ENCODE measurements at regions not wholly inside any gene's neighbourhood (a gene's known extent, or its start where the extent isn't known, plus 50 kb on each side); places are given as distances from the start of the nearest gene placed in this dataset.

GRCh38 chr1:237962985-237963384 is 72.3 kb upstream of the ZP4 start:
- no peaks in the 10 kb centered on the region for H3K36me3 ChIP-seq (ENCODE audit: insufficient read depth, low read length)
- no peak overlapping the region for H3K4me2 ChIP-seq (ENCODE audit: low read length)
- H3K79me2 ChIP-seq (replicated peaks; ENCODE audit: insufficient read depth, low read length), result no peaks in the 10 kb centered on the region
- no peak overlapping the region for H3K9ac ChIP-seq (ENCODE audit: low read length)
- no peaks in the 10 kb centered on the region for H3K9me3 ChIP-seq (ENCODE audit: low read length)
- no peak overlapping the region for H2AFZ ChIP-seq (ENCODE audit: low read depth, low read length)
- H4K20me1 ChIP-seq (ENCODE audit: insufficient read depth), result no peaks in the 10 kb centered on the region
- no peak overlapping the region for H3K4me3 ChIP-seq (ENCODE audit: low read length)
- H3K27ac ChIP-seq (ENCODE audit: low read length), result no peak overlapping the region
- no peaks in the 10 kb centered on the region for H3F3A ChIP-seq (ENCODE audit: insufficient read depth, low read length, poor library complexity, severe bottlenecking)
- H3K9me2 ChIP-seq (ENCODE audit: insufficient read depth, low read length), result no peaks in the 10 kb centered on the region
- TF ChIP-seq CTCF (IDR thresholded peaks at IDR 0.05; ENCODE audit: poor library complexity, severe bottlenecking) (no peak), POLR2AphosphoS5 (IDR thresholded peaks at IDR 0.05) (no peak), EP300 (conservative IDR thresholded peaks at IDR 0.05; ENCODE audit: poor library complexity, severe bottlenecking) (no peak), RAD21 (conservative IDR thresholded peaks at IDR 0.05) (no peak), MXI1 (conservative IDR thresholded peaks at IDR 0.05; ENCODE audit: poor library complexity, severe bottlenecking) (no peak), REST (IDR thresholded peaks at IDR 0.05; ENCODE audit: borderline replicate concordance) (no peak), TAF1 (IDR thresholded peaks at IDR 0.05; ENCODE audit: low read depth) (no peak), EZH2 (IDR thresholded peaks at IDR 0.05; ENCODE audit: borderline replicate concordance, insufficient read depth, low read length, poor library complexity, severe bottlenecking) (no peak), SMC3 (conservative IDR thresholded peaks at IDR 0.05; ENCODE audit: poor library complexity) (no peak)
- no peaks in the 10 kb centered on the region for H3K27me3 ChIP-seq (ENCODE audit: insufficient read depth, low read depth, low read length)

GRCh38 chr1:237961754-237962153 is 71.0 kb upstream of the ZP4 start:
- H3K4me3 ChIP-seq (ENCODE audit: low read length), result no peak overlapping the region
- H3K36me3 ChIP-seq (ENCODE audit: insufficient read depth, low read length), result no peaks in the 10 kb centered on the region
- no peaks in the 10 kb centered on the region for H3F3A ChIP-seq (ENCODE audit: insufficient read depth, low read length, poor library complexity, severe bottlenecking)
- no peak overlapping the region for H3K9ac ChIP-seq (ENCODE audit: low read length)
- H3K79me2 ChIP-seq (replicated peaks; ENCODE audit: insufficient read depth, low read length), result no peaks in the 10 kb centered on the region
- H3K9me2 ChIP-seq (ENCODE audit: insufficient read depth, low read length), result no peaks in the 10 kb centered on the region
- no peak for TF ChIP-seq TAF1 (IDR thresholded peaks at IDR 0.05; ENCODE audit: low read depth)
- H4K20me1 ChIP-seq (ENCODE audit: insufficient read depth), result no peaks in the 10 kb centered on the region
- no peak overlapping the region for H3K27ac ChIP-seq (ENCODE audit: low read length)
- H3K4me2 ChIP-seq (ENCODE audit: low read length), result no peak overlapping the region
- no peak overlapping the region for H2AFZ ChIP-seq (ENCODE audit: low read depth, low read length)
- H3K27me3 ChIP-seq (ENCODE audit: insufficient read depth, low read depth, low read length), result no peaks in the 10 kb centered on the region
- no peaks in the 10 kb centered on the region for H3K9me3 ChIP-seq (ENCODE audit: low read length)

- Histone ChIP-seq H3K27me3 (ENCODE audit: insufficient read depth, low read depth, low read length) (no peaks in the 10 kb centered on the region), H2AFZ (ENCODE audit: low read depth, low read length) (no peak overlapping the region), H3K9me2 (ENCODE audit: insufficient read depth, low read length) (no peaks in the 10 kb centered on the region), H3K27ac (ENCODE audit: low read length) (no peak overlapping the region), H3F3A (ENCODE audit: insufficient read depth, low read length, poor library complexity, severe bottlenecking) (no peaks in the 10 kb centered on the region), H3K4me2 (ENCODE audit: low read length) (no peak overlapping the region), H3K79me2 (replicated peaks; ENCODE audit: insufficient read depth, low read length) (no peaks in the 10 kb centered on the region), H3K36me3 (ENCODE audit: insufficient read depth, low read length) (no peaks in the 10 kb centered on the region), H4K20me1 (ENCODE audit: insufficient read depth) (no peaks in the 10 kb centered on the region), H3K9me3 (ENCODE audit: low read length) (no peaks in the 10 kb centered on the region), H3K9ac (ENCODE audit: low read length) (no peak overlapping the region), H3K4me3 (ENCODE audit: low read length) (no peak overlapping the region)
- no peak for TF ChIP-seq TAF1 (IDR thresholded peaks at IDR 0.05; ENCODE audit: low read depth)
- no peak for TF ChIP-seq POLR2AphosphoS5 (IDR thresholded peaks at IDR 0.05)
Measured at GRCh38 chr1:237959838-237960237, 69.1 kb upstream of the ZP4 start.

All from neural cell (in vitro differentiated cells).